ENCODE measurements at regions not wholly inside any gene's neighbourhood (a gene's known extent, or its start where the extent isn't known, plus 50 kb on each side); places are given as distances from the start of the nearest gene placed in this dataset.

- TF ChIP-seq CTCF (IDR thresholded peaks at IDR 0.05) (no peak), POLR2A (IDR thresholded peaks at IDR 0.05; ENCODE audit: low read length) (no peak), E2F6 (IDR thresholded peaks at IDR 0.05; ENCODE audit: borderline replicate concordance, low read depth) (no peak), RAD21 (conservative IDR thresholded peaks at IDR 0.05 in 1 of 2, IDR thresholded peaks at IDR 0.05 in 1 of 2) (no peak), MAX (IDR thresholded peaks at IDR 0.05) (no peak), USF2 (IDR thresholded peaks at IDR 0.05) (no peak), HOXA7 (CRISPR knock-in tag; IDR thresholded peaks at IDR 0.05) (no peak), NR3C1 (IDR thresholded peaks at IDR 0.05) (no peak), HDAC2 (IDR thresholded peaks at IDR 0.05) (no peak)
Observed at GRCh38 chr16:86632206-86632605, 53.9 kb downstream of the FOXL1 start.

All from A549 (cell line).